ENCODE measurements at regions not wholly inside any gene's neighbourhood (a gene's known extent, or its start where the extent isn't known, plus 50 kb on each side); places are given as distances from the start of the nearest gene placed in this dataset.
"Not testable (repeated sequence)": the region's sequence is repeated elsewhere in the genome, so short reads cannot be mapped to it uniquely, and the experiment has no call there.

GRCh38 chr20:1734269-1734858 is 76.8 kb upstream of the SIRPG start:
- peak; percentile 40 for DNase-seq (ENCODE audit: low read depth)

GRCh38 chr20:1731828-1732375 is 74.3 kb upstream of the SIRPG start:
- not testable (repeated sequence) for H3K4me3 ChIP-seq (ENCODE audit: control insufficient read depth, low read depth, low read length); DNase-seq (ENCODE audit: low read depth)

More at GRCh38 chr20:1734269-1734858, 76.8 kb upstream of the SIRPG start:
- H3K4me3 ChIP-seq (ENCODE audit: control insufficient read depth, low read depth, low read length) = no peak overlapping the region
- no peak for TF ChIP-seq CTCF (conservative IDR thresholded peaks at IDR 0.05; ENCODE audit: control insufficient read depth, insufficient read depth, low read depth, low read length)

GRCh38 chr20:1730981-1731711 is 73.6 kb upstream of the SIRPG start:
- not testable (repeated sequence) for DNase-seq (ENCODE audit: low read depth); H3K4me3 ChIP-seq (ENCODE audit: control insufficient read depth, low read depth, low read length)

- not testable (repeated sequence) for DNase-seq (ENCODE audit: low read depth); H3K4me3 ChIP-seq (ENCODE audit: control insufficient read depth, low read depth, low read length)
These were observed 69.7 kb upstream of the SIRPG start for GRCh38 chr20:1727303-1727702.

- no peak for TF ChIP-seq CTCF (conservative IDR thresholded peaks at IDR 0.05; ENCODE audit: control insufficient read depth, insufficient read depth, low read depth, low read length)
- H3K4me3 ChIP-seq (ENCODE audit: control insufficient read depth, low read depth, low read length) = no peak overlapping the region
- no peak for DNase-seq (ENCODE audit: low read depth)
These were observed 67.3 kb upstream of the SIRPG start for GRCh38 chr20:1724901-1725300.

- no peak for DNase-seq (ENCODE audit: low read depth)
- TF ChIP-seq CTCF (conservative IDR thresholded peaks at IDR 0.05; ENCODE audit: control insufficient read depth, insufficient read depth, low read depth, low read length) = no peak
These were observed 65.0 kb upstream of the SIRPG start for GRCh38 chr20:1722513-1723050.

GRCh38 chr20:1721687-1722512 is 64.3 kb upstream of the SIRPG start:
- no peak for TF ChIP-seq CTCF (conservative IDR thresholded peaks at IDR 0.05; ENCODE audit: control insufficient read depth, insufficient read depth, low read depth, low read length)
- no peak for DNase-seq (ENCODE audit: low read depth)
- no peak overlapping the region for H3K4me3 ChIP-seq (ENCODE audit: control insufficient read depth, low read depth, low read length)

More at GRCh38 chr20:1722513-1723050, 65.0 kb upstream of the SIRPG start:
- H3K4me3 ChIP-seq (ENCODE audit: control insufficient read depth, low read depth, low read length) = no peak overlapping the region

Measured in fibroblast of mammary gland (primary cell).